ENCODE measurements at regions not wholly inside any gene's neighbourhood (a gene's known extent, or its start where the extent isn't known, plus 50 kb on each side); places are given as distances from the start of the nearest gene placed in this dataset.

- DNase-seq (ENCODE audit: extremely low read depth, insufficient read length) = no peak
- no peaks in the 10 kb centered on the region; the same call in 1 of the 2 replicates for H3K27me3 ChIP-seq (replicated peaks; ENCODE audit: control insufficient read depth, insufficient read depth, low read length)
- no peak overlapping the region for H3K4me3 ChIP-seq (replicated peaks; ENCODE audit: low read depth, low read length)
- no peak for TF ChIP-seq CTCF (IDR thresholded peaks at IDR 0.05; ENCODE audit: insufficient read depth, low read length, poor library complexity, severe bottlenecking)
- H3K36me3 ChIP-seq (ENCODE audit: control insufficient read depth, insufficient read depth, low read length) = no peaks in the 10 kb centered on the region
Observed at GRCh38 chr10:28733245-28733644, 55.9 kb downstream of the BAMBI start.

GRCh38 chr10:28733647-28734046, 56.3 kb downstream of the BAMBI start:
- DNase-seq (ENCODE audit: extremely low read depth, insufficient read length) = no peak
- no peaks in the 10 kb centered on the region for H3K36me3 ChIP-seq (ENCODE audit: control insufficient read depth, insufficient read depth, low read length)
- no peak for TF ChIP-seq CTCF (IDR thresholded peaks at IDR 0.05; ENCODE audit: insufficient read depth, low read length, poor library complexity, severe bottlenecking)
- H3K4me3 ChIP-seq (replicated peaks; ENCODE audit: low read depth, low read length) = no peak overlapping the region
- H3K27me3 ChIP-seq (replicated peaks; ENCODE audit: control insufficient read depth, insufficient read depth, low read length) = no peaks in the 10 kb centered on the region; the same call in 1 of the 2 replicates

- H3K36me3 ChIP-seq (ENCODE audit: control insufficient read depth, insufficient read depth, low read length) = no peaks in the 10 kb centered on the region
- DNase-seq (ENCODE audit: extremely low read depth, insufficient read length) = no peak
- no peak overlapping the region for H3K4me3 ChIP-seq (replicated peaks; ENCODE audit: low read depth, low read length)
- no peaks in the 10 kb centered on the region; the same call in 1 of the 2 replicates for H3K27me3 ChIP-seq (replicated peaks; ENCODE audit: control insufficient read depth, insufficient read depth, low read length)
- no peak for TF ChIP-seq CTCF (IDR thresholded peaks at IDR 0.05; ENCODE audit: insufficient read depth, low read length, poor library complexity, severe bottlenecking)
Observed at GRCh38 chr10:28734938-28735759, 57.8 kb downstream of the BAMBI start.

- DNase-seq (ENCODE audit: extremely low read depth, insufficient read length) = no peak
- no peak for TF ChIP-seq CTCF (IDR thresholded peaks at IDR 0.05; ENCODE audit: insufficient read depth, low read length, poor library complexity, severe bottlenecking)
- Histone ChIP-seq H3K36me3 (ENCODE audit: control insufficient read depth, insufficient read depth, low read length) (no peaks in the 10 kb centered on the region), H3K4me3 (replicated peaks; ENCODE audit: low read depth, low read length) (no peak overlapping the region), H3K27me3 (replicated peaks; ENCODE audit: control insufficient read depth, insufficient read depth, low read length) (no peaks in the 10 kb centered on the region; the same call in 1 of the 2 replicates)
Observed at GRCh38 chr10:28737096-28737495, 59.8 kb downstream of the BAMBI start.

GRCh38 chr10:28738200-28738599, 60.9 kb downstream of the BAMBI start:
- DNase-seq (ENCODE audit: extremely low read depth, insufficient read length) = no peak
- no peak for TF ChIP-seq CTCF (IDR thresholded peaks at IDR 0.05; ENCODE audit: insufficient read depth, low read length, poor library complexity, severe bottlenecking)
- Histone ChIP-seq H3K4me3 (replicated peaks; ENCODE audit: low read depth, low read length) (no peak overlapping the region), H3K27me3 (replicated peaks; ENCODE audit: control insufficient read depth, insufficient read depth, low read length) (no peaks in the 10 kb centered on the region; the same call in 1 of the 2 replicates), H3K36me3 (ENCODE audit: control insufficient read depth, insufficient read depth, low read length) (no peaks in the 10 kb centered on the region)

Data from GM06990 (cell line).